ENCODE measurements at regions not wholly inside any gene's neighbourhood (a gene's known extent, or its start where the extent isn't known, plus 50 kb on each side); places are given as distances from the start of the nearest gene placed in this dataset.

- no peak for DNase-seq (ENCODE audit: low read depth in 3 of 3)
Observed at GRCh38 chrX:11952176-11952720, 186.0 kb upstream of the FRMPD4 start.

GRCh38 chrX:11953615-11954014 is 184.7 kb upstream of the FRMPD4 start:
- no peak for DNase-seq (ENCODE audit: low read depth in 3 of 3)

- DNase-seq (ENCODE audit: low read depth in 3 of 3) = no peak
Observed at GRCh38 chrX:11954176-11954575, 184.1 kb upstream of the FRMPD4 start.

GRCh38 chrX:11960031-11960430 is 178.2 kb upstream of the FRMPD4 start:
- no peak for DNase-seq (ENCODE audit: low read depth in 3 of 3)

- DNase-seq (ENCODE audit: low read depth in 3 of 3) = no peak
Observed at GRCh38 chrX:11965436-11965835, 172.8 kb upstream of the FRMPD4 start.

- DNase-seq (ENCODE audit: low read depth in 3 of 3) = no peak
Observed at GRCh38 chrX:11967986-11968869, 170.0 kb upstream of the FRMPD4 start.

- no peak for DNase-seq (ENCODE audit: low read depth in 3 of 3)
Observed at GRCh38 chrX:11968991-11969390, 169.3 kb upstream of the FRMPD4 start.

GRCh38 chrX:11970578-11971359 is 167.5 kb upstream of the FRMPD4 start:
- no peak for DNase-seq (ENCODE audit: low read depth in 3 of 3)

- no peak for DNase-seq (ENCODE audit: low read depth in 3 of 3)
Observed at GRCh38 chrX:11976663-11977062, 161.6 kb upstream of the FRMPD4 start.

- no peak for DNase-seq (ENCODE audit: low read depth in 3 of 3)
Observed at GRCh38 chrX:11992271-11992670, 146.0 kb upstream of the FRMPD4 start.

- DNase-seq (ENCODE audit: low read depth in 3 of 3) = no peak
Observed at GRCh38 chrX:11995146-11995545, 143.1 kb upstream of the FRMPD4 start.

GRCh38 chrX:11996810-11997209 is 141.5 kb upstream of the FRMPD4 start:
- DNase-seq (ENCODE audit: low read depth in 3 of 3) = no peak

- DNase-seq (ENCODE audit: low read depth in 3 of 3) = no peak
Observed at GRCh38 chrX:11998944-11999343, 139.3 kb upstream of the FRMPD4 start.

GRCh38 chrX:12002876-12003275 is 135.4 kb upstream of the FRMPD4 start:
- DNase-seq (ENCODE audit: low read depth in 3 of 3) = no peak

- DNase-seq (ENCODE audit: low read depth in 3 of 3) = no peak
Observed at GRCh38 chrX:12007881-12008280, 130.4 kb upstream of the FRMPD4 start.

GRCh38 chrX:12010436-12010835 is 127.8 kb upstream of the FRMPD4 start:
- no peak for DNase-seq (ENCODE audit: low read depth in 3 of 3)

GRCh38 chrX:12011075-12011474 is 127.2 kb upstream of the FRMPD4 start:
- DNase-seq (ENCODE audit: low read depth in 3 of 3) = no peak

- no peak for DNase-seq (ENCODE audit: low read depth in 3 of 3)
Observed at GRCh38 chrX:12013211-12013618, 125.1 kb upstream of the FRMPD4 start.

GRCh38 chrX:12021698-12022097 is 116.6 kb upstream of the FRMPD4 start:
- no peak for DNase-seq (ENCODE audit: low read depth in 3 of 3)

GRCh38 chrX:12026481-12026880 is 111.8 kb upstream of the FRMPD4 start:
- no peak for DNase-seq (ENCODE audit: low read depth in 3 of 3)

GRCh38 chrX:12032082-12032481 is 106.2 kb upstream of the FRMPD4 start:
- no peak for DNase-seq (ENCODE audit: low read depth in 3 of 3)

GRCh38 chrX:12034741-12035140 is 103.5 kb upstream of the FRMPD4 start:
- DNase-seq (ENCODE audit: low read depth in 3 of 3) = no peak

GRCh38 chrX:12042615-12043014 is 95.7 kb upstream of the FRMPD4 start:
- DNase-seq (ENCODE audit: low read depth in 3 of 3) = no peak

Measured in stimulated activated CD4-positive, alpha-beta T cell treated with anti-CD3 and anti-CD28 coated beads, TNF-alpha, amount 100 ng/mL, for 24 hours (primary cell).